ENCODE measurements at regions not wholly inside any gene's neighbourhood (a gene's known extent, or its start where the extent isn't known, plus 50 kb on each side); places are given as distances from the start of the nearest gene placed in this dataset.

GRCh38 chr15:26395624-26396023 is 377.2 kb downstream of the GABRB3 start:
- TF ChIP-seq GATA3 (IDR thresholded peaks at IDR 0.05; ENCODE audit: low read depth, low read length) = no peak
- TF ChIP-seq GATA2 (IDR thresholded peaks at IDR 0.05; ENCODE audit: low read depth, low read length) = no peak

All from SH-SY5Y (cell line).